GM13976 (cell line): ENCODE measurements at regions not wholly inside any gene's neighbourhood (a gene's known extent, or its start where the extent isn't known, plus 50 kb on each side); places are given as distances from the start of the nearest gene placed in this dataset.

Experiments used
- DNase-seq: peaks from one replicate; pipeline ENCODE4 v3.0.0; 2012; ENCODE audit warnings: low spot score
- CTCF ChIP-seq: IDR thresholded peaks from 2 replicates; pipeline ENCODE4 v1.5.1; 2012; ENCODE audit warnings: borderline replicate concordance, mild to moderate bottlenecking; ENCODE audit not compliant: insufficient read depth; ENCODE audit errors: extremely low read depth, missing control alignments, control extremely low read depth
- in situ Hi-C: fragments of 300-500 bp; cut with MboI; formaldehyde crosslinking; loops from one replicate; pipeline ENCODE4 v1.12.0; 2022; ENCODE audit warnings: low sequenced_read_pairs, mixed read lengths, inconsistent platforms; ENCODE audit not compliant: unreplicated experiment

- in situ Hi-C loops: no loop called here
- no peak for DNase-seq
- no peak for TF ChIP-seq CTCF
These were observed 143.4 kb upstream of the KLF14 start for GRCh38 chr7:130877236-130877990.

GRCh38 chr7:130877991-130878305 lies 143.9 kb upstream of the KLF14 start:
- in situ Hi-C loops: no loop called here
- DNase-seq: no peak
- no peak for TF ChIP-seq CTCF

- DNase-seq: no peak
- no peak for TF ChIP-seq CTCF
- in situ Hi-C loops: no loop called here
These were observed 144.8 kb upstream of the KLF14 start for GRCh38 chr7:130878785-130879184.

- TF ChIP-seq CTCF: no peak
- no peak for DNase-seq
These were observed 145.2 kb upstream of the KLF14 start for GRCh38 chr7:130879191-130879590.

GRCh38 chr7:130880668-130881067 lies 146.7 kb upstream of the KLF14 start:
- in situ Hi-C loops: no loop called here
- no peak for DNase-seq
- no peak for TF ChIP-seq CTCF

More at GRCh38 chr7:130879191-130879590, 145.2 kb upstream of the KLF14 start:
- in situ Hi-C loops: no loop called here

- no peak for DNase-seq
- TF ChIP-seq CTCF: no peak
- in situ Hi-C loops: no loop called here
These were observed 147.2 kb upstream of the KLF14 start for GRCh38 chr7:130881091-130881798.
